Spleen (tissue), 7 donors: ENCODE measurements at regions not wholly inside any gene's neighbourhood (a gene's known extent, or its start where the extent isn't known, plus 50 kb on each side); places are given as distances from the start of the nearest gene placed in this dataset.

Source experiments
- CTCF ChIP-seq, 11 experiments: fragments of 200-600 bp in 7 of 11; fragments of 450-650 bp in 4 of 11; sonication (generic) in 4 of 11; IDR thresholded peaks in 8 of 11; conservative IDR thresholded peaks in 3 of 11; 1 replicate in 7 of 11; 2 replicates in 4 of 11; pipeline versions ENCODE4 v1.4.0 to v1.8.0; 2016 to 2021; ENCODE audit warnings: antibody characterized with exemption in 11 of 11, inconsistent platforms in 4 of 11, mild to moderate bottlenecking in 1 of 11
- POLR2A ChIP-seq, 3 donors: fragments of 450-650 bp; IDR thresholded peaks; one replicate each; pipeline ENCODE4 v1.5.1; 2017; ENCODE audit warnings: antibody characterized with exemption in 3 of 3, mild to moderate bottlenecking in 1 of 3
- POLR2AphosphoS5 ChIP-seq, 3 donors: sonication (generic); formaldehyde crosslinking; IDR thresholded peaks; one replicate each; pipeline ENCODE4 v1.5.1; 2017; ENCODE audit warnings: antibody characterized with exemption in 3 of 3
- donor health status: DM: no; HTN: no; CAD: no; lungs with moderate emphysema.
- donor health status: DM: no; HTN: no; CAD: no.
- donor health status: DM: no; HTN: no; CAD: no.

DNA sequence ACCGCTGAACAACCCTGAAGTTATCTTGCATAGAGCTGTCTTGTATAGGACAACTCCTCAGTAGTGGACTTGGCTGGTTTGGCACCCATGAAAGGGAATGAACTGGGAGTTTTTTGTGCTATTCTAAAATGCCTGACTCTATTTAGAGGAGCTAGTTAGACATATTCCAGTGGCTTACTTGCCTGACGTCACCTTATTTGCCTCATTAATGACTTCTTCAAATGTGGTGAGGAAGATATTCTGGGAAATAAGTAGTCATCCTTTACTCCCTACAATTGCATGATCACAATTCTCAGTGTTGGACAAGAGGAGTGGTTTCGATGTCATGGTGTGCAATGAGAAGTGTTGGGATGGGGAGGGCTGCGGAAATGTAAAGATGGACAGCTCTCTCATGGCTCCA, 509.2 kb upstream of the MDFIC2 start:
- TF ChIP-seq CTCF (IDR thresholded peaks at IDR 0.05 in 8 of 11, conservative IDR thresholded peaks at IDR 0.05 in 3 of 11) (no peak), POLR2AphosphoS5 (IDR thresholded peaks at IDR 0.05) (no peak), POLR2A (IDR thresholded peaks at IDR 0.05) (no peak)
